HG03469 (cell line): ENCODE measurements at regions not wholly inside any gene's neighbourhood (a gene's known extent, or its start where the extent isn't known, plus 50 kb on each side); places are given as distances from the start of the nearest gene placed in this dataset.
"Not testable (repeated sequence)": the region's sequence is repeated elsewhere in the genome, so short reads cannot be mapped to it uniquely, and the experiment has no call there.

ENCODE experiments used
- ATAC-seq: cut with Tn5 transposase; IDR thresholded peaks from one replicate; pipeline ENCODE4 v1.9.1; 2021; ENCODE audit warnings: mild to moderate bottlenecking, moderate library complexity, moderate number of reproducible peaks; ENCODE audit not compliant: unreplicated experiment

DNA sequence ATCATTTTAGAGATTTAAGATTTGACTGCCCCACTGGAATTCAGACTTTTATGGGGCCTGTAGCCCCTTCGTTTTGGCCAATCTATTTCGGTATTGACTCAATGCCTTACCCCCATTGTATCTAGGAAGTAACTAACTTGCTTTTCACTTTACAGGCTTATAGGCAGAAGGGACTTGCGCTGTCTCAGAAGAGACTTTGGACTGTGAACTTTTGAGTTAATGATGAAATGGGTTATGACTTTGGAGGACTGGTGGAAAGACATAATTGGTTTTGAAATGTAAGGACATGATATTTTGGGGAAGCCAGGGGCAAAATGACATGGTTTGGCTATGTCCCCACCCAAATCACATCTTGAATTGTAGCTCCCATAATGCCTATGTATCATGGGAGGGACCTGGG is 463.0 kb upstream of the KLHL1 start:
- no peak for ATAC-seq

DNA sequence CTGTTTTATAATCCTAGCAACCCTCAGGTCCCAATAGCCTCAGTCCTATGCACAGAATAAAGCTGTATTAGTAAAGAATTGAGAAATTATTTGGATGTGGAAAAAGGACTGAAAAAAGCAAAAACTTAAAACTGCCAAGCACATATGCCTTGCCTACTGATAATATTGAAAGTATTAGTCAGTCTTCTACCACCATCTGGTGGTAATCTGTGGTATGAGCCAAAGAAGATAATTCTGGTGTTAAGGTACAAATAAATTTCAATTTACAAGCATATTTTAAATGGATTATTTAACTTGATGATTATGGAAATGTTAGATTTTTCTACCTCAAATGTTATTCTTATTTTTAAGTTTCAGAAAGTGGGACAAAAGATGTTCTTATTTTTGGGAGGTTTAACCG is 460.3 kb upstream of the KLHL1 start:
- peak; percentile 81 for ATAC-seq

DNA sequence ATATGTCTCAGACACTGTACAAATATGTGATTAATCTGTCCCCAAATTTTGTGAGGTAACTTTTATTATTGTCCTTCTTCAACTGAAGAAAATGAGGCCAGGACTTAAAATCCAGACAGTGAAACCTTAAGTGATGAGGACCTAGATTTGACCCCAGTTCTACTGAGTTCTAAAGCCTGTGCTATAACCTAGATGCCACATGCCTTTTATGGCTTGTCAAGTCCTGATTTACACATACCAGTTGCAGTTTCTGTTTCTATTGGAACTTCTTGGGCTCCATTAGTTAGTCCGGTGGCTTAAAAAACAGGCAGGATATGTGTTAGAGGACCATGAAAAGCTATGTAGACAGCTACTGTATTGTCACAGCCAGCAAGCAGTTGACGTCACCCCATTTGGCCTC is 436.5 kb upstream of the KLHL1 start:
- ATAC-seq, result no peak

DNA sequence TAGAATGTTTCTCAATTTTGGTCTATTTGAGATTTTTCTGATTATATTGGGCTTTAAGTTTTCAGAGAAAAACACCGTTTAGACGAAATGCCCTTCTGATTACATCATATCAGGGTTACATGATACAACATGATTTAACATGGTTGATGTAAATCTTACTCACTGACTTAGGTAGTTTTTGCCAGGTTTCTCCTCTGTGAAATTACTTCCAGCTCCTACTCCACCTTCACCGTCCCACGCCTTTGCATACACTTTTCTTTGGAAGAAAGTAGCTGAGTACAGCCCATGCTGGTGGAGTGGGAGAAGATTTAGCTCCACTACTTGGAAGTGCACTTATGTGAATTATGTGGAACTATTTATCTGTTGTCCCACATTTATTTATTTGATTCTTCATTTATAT is 433.2 kb upstream of the KLHL1 start:
- no peak for ATAC-seq

DNA sequence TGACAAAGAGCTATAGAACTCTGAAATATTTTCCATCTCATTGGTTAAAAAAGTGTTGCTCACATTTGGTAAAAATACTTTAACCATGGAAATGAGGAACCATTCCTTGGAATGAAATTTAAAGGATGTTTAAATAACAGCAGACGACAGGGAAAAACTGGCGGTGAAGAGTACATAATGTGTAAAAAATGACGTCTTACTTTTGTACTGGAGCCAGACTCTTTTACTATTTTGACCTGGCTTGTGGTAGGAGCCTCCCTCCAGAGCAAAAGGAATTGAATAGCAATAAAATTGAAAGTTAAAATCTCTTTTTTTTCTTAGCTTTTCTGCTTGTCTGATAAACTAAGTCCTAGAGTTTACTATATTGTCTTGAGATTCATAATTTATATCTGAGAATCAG is 426.2 kb upstream of the KLHL1 start:
- no peak for ATAC-seq

DNA sequence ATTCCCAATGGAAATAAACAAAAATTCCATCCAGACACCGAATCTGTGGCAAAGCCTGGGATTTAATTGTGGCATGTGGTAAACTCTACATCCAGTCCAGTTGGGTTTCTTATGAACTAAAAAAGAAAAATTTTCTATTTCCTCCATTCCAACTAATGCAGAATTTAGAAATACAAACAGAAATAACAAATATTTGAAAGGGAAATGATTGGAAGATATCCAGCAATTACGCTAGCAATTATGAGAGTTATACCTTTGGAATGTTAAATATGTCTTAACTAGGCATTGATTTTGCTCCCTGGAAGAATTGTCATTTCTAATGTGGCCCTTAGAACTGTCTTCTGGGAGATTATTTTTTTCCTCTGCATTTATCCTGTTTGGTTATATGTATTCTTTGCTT is 421.4 kb upstream of the KLHL1 start:
- ATAC-seq, result no peak

DNA sequence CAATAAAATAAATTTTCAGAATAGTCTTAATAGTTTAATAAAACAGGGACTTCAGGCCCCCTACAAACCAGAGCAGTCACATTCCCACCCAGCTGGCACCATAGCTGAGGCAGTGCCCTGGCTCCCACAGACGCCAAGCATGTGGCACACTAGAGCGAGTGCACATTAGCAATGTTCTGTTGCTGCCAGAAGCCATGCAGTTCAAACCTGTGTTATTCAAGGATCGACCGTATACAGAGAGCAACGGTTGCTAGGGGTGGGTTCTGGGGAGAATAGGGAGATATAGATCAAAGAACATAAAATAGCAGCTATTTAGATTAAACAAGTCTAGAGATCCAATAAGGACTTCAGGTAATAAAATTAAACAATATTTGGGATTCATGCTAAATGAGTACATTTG is 419.3 kb upstream of the KLHL1 start:
- ATAC-seq, result no peak

DNA sequence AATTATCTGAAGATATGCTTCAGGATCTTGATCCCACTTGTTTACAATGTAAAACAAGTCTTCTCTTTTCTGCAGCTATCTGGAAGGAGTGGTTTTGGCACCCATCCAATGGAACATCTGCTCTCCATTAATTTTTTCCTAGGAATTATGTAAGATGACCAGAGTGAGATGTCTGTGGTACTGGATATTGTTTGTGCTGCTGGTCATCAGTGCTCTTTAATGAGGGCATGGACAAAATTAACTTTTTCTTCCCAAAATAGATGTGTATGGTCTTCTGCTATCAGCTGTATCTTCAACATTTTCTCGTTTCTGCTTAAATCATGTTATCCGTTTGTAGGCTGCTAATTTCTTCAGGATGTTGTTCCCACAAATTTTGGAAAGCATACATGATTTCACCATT is 415.4 kb upstream of the KLHL1 start:
- no peak for ATAC-seq

DNA sequence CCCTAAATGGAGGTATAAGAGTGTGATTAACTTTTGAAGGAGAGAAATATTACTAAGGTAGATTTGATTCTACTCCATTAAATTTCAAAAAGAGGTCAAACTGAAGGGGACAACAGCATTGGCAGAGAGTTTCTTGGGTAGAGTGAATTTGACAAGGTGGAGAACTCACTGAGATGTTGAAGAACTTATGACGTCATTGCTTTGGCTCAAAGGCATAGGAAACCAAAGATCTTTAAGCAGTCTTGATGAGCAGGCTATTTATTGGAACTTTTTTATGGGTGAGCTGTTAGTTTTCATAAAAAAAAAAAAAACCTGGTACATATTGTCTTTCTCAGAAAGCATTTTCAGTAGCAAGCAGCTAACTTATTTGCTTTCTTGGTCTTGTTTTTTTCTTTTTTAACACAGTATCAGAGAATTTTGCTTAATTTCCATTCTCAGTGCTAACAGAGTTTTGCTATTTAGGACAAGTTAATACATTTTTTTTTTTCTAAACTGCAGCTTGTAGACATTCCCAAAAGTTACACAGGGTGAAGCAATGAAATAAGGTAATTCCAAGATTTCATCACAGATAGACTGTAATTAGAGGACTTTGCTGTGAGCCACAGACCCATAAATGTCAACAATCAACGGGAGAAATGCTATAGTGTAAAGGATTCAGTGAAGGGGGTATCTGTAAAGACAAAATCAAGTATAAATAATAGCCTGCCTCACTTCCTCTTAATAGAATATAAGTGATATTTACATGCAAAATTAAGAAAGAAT is 412.2 kb upstream of the KLHL1 start:
- ATAC-seq, result no peak

DNA sequence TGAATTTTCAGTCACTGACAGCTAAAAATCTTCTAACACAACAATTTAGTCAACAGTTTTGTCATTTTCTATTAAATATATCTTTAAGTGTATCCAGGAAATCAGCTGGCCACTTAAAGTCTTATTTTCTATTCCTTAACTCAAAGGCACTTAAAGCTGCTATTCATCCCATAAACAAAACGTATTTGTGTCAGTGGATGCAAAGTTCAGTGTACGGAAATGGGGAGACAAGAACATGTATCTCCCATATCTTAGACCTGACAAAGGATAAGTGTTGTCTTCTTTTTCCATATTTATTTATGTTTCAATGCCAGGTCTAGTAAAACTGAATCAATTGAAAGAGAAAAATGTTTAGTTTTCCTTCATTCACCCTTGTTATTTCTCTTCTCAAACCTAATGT is 409.8 kb upstream of the KLHL1 start:
- no peak for ATAC-seq

DNA sequence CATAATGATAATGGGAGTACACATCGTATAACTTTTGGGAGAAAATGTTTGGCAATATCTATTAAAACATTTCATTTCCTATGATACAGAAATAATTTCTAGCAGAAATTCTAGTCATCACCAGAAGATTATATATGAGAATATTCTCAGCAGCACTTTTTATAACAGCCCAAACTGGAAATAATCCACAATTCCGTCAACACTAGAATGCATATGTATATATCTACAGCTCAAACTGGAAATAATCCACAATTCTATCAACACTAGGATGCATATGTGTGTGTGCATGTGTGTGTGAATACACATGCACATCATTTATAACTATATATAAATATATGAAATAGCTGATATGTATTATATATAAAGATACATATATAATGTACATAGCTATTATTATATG is 408.0 kb upstream of the KLHL1 start:
- ATAC-seq, result no peak

DNA sequence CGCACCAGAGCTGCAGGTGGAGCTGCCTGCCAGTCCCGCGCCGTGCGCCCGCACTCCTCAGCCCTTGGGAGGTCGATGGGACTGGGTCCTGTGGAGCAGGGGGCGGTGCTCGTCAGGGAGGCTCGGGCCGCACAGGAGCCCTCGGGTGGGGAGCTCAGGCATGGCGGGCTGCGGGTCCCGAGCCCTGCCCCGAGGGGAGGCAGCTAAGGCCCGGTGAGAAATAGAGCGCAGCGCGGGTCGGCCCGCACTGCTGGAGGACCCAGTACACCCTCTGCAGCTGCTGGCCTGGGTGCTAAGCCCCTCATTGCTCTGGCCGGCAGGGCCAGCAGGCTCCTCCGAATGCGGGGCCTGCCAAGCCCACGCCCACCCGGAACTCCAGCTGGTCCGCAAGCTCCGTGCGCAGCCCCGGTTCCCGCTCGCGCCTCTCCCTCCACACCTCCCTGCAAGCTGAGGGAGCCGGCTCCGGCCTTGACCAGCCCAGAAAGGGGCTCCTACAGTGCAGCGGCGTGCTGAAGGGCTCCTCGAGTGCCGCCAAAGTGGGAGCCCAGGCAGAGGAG is 403.7 kb upstream of the KLHL1 start:
- not testable (repeated sequence) for ATAC-seq

DNA sequence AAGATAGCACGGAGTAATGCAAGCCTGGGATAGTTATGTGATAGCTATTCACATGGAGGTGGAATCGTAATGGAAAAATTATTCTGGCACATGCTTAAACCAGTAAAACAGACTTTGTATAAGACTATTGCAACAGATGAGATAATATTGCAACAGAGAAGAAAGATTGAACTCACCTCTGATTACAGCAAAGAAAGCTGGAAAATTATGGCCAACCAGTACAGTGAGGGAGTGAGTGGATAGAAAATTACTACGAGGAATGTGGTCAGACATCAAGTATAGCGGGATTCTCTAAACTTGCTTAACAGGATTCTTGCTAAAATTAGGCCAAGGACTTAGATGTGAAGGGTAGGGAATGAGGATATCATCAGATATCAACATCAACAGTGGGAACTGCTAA is 397.6 kb upstream of the KLHL1 start:
- no peak for ATAC-seq

DNA sequence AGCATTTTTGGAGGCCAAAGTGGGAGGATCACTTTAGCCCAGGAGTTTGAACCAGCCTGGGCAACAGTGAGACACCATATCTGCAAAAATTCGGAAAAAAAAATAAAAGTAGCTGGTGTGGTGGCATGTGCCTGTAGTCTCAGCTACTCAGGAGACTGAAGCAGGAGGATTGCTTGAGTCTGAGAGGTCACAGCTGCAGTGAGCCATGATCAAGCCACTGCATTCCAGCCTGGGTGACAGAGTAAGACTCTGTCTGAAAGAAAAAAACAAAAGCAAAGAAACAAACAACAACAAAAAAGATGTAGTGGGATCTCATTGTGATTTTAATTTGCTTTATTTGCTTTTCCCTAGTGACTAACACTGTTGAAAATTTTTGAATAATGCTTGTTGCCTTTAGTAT is 394.7 kb upstream of the KLHL1 start:
- no peak for ATAC-seq

DNA sequence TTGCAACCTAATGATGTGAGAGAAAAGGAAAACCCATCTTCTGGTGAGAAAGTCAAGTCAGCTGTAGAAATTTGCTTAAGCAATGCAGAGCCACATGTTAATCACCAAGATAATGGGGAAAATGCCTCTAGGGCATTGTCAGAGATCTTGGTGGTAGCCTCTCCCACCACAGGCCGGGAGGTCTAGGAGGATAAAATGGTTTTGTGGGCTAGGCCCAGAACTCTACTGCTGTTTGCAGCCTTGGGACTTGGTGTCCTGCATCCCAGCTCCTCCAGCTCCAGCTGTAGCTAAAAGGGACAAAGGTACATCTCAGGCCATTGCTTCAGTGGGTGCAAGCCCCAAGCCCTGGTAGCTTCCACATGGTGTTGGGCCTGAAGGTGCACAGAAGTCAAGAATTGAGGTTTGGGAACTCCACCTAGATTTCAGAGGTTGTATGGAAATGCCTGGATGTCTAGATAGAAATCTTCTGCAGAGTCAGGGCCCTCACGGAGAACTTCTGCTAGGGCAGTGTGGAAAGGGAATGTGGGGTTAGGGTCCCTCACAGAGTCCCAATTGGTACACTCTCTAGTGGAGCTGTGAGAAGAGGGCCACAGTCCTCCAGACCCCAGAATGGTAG is 382.2 kb upstream of the KLHL1 start:
- ATAC-seq, result no peak

DNA sequence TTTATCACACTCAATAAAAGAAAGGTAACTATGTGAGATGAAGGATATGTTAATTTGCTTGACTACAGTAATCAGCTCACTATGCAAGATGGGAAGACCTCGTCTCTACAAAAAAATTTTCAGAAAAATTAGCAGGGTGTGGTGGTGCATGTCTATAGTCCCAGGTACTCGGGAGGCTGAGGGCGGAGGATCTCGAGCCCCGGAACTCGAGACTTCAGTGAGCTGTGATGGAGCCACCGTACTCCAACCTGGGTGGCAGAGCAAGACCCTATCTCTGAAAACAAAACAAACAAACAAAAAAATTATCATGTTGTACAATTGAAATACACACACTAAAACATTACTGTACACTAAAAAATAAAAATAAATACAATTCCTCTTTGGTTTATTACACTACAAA is 376.7 kb upstream of the KLHL1 start:
- ATAC-seq, result no peak

DNA sequence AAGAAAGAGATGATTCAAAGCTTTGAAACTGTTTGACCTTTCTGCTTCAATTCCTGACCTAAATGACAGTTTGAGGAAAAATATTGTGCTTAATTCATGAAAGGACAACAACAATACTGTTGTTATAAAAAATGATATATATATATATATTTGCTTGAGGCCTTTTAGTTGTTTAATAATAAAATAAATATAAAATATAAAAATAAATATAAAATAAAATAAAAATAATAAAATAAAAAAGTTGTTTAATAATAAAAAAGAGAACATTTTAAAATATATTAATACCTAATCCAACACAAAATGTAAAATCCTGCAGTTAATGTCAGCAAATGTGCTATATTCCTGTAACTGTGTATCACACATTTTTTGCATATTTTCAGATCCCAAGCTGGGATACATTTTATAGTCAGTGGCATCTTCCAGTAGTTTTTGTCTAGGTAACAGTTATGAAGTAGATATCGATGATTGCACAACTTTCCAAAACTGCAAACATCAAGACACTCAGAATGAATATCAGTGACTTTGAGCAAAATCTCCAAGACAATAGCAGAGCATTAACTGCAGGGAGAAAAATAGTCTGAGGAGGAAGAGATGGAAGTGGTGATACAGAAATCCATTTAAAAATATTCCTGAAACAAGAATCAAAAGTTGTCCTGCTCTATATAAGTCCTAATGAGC is 375.5 kb upstream of the KLHL1 start:
- no peak for ATAC-seq

DNA sequence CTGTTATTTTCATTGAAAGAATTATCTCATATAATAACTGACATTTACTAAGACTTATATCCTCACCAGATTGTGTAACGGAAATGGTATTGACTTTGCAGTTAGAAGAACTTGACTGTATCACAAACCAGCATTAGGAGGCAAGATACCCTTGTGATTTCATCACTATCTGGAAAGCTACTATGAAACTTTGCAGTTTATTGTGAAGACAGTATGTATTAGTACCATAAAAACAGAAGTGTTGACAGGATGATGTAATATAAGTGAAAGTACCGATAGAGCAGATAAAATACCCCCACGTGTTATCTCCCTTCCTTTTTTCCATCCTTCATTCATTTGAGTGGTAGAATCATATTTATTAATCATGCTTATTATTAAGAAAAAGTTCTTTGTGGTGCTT is 365.7 kb upstream of the KLHL1 start:
- no peak for ATAC-seq

DNA sequence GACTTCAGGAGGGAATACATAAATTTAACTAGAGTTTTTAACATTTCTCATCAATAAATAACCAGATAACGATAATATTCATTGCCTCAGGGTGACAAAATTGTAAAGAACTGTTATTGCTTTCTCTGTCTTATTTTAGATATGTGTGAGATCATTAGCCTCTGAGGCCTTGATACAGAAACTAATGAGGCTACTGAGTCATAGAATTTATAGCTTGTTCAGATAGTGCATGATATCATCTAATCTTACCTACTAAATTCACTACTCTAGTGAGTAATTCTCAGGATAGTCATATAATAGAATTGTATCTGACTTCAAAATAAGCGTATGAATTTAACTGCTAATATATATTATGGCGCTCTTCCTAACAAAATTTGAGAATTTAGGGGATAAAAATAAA is 360.8 kb upstream of the KLHL1 start:
- ATAC-seq, result no peak

DNA sequence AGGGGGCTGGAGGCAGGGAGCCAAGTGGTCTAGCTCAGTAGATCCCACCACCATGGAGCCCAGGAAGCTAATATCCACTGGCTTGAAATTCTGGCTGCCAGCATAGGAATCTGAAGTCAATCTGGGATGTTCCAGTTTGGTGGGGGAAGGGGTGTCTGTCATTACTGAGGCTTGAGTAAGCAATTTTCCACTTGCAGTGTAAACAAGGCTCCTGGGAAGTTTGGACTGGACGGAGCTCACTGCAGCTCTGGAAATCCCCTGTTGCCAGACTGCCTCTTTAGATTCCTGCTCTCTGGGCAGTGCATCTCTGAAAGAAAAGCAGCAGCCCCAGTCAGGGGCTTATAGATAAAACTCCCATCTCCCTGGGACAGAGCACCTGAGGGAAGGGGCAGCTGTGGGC is 349.2 kb upstream of the KLHL1 start:
- no peak for ATAC-seq

DNA sequence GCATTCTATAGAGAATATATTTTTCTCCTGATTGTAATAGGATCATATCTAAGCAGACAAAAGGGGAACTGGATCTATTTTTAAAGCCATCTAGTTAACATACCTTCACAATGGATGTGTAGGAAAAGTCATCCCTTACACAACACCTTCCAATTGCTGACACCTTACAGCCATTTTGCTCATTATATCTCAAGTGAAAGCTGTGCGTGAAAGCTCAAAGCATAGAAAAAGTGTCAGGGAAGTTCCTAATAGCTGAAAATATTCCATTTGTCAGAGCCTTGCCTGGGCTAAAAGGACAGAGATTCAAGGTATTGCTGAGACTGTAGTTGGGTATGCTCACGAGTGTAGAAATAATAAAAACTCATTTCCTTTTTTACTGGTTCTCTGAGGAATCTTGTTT is 340.6 kb upstream of the KLHL1 start:
- ATAC-seq, result no peak

DNA sequence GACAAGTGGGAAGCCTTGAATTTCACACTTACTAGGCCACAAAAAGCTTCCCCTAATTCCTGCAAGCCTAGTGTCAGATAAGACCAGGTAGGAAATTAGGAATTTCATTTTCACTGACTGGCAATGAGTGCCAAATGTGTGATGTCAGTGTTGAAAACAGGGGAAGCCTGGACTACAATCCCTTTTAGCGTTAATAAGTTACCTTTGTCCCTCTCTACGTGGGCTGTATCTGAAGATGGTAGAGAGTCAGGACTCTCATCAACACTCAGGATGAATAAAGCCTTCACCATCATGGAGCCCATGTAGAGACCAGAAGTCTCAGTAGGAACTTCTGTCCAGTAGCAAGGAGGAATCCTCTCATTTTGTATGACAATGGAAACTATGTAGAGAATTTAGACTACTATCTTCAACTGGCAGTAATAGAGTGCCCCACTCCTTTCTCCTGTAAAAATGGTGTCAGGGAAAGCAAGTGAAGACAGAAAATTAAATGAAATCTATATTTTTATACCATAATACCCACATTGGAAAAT is 324.1 kb upstream of the KLHL1 start:
- ATAC-seq, result no peak
